ENCODE measurements at regions not wholly inside any gene's neighbourhood (a gene's known extent, or its start where the extent isn't known, plus 50 kb on each side); places are given as distances from the start of the nearest gene placed in this dataset.

GRCh38 chr1:239593527-239593926 is 207.2 kb downstream of the CHRM3 start:
- no peak for DNase-seq (ENCODE audit: low spot score)

GRCh38 chr1:239600588-239600987 is 214.2 kb downstream of the CHRM3 start:
- no peak for DNase-seq (ENCODE audit: low spot score)

GRCh38 chr1:239601108-239601507 is 214.7 kb downstream of the CHRM3 start:
- no peak for DNase-seq (ENCODE audit: low spot score)

- no peak for DNase-seq (ENCODE audit: low spot score)
Measured at GRCh38 chr1:239603530-239603929, 217.2 kb downstream of the CHRM3 start.

GRCh38 chr1:239606850-239607400 is 220.6 kb downstream of the CHRM3 start:
- DNase-seq (ENCODE audit: low spot score) = no peak

- no peak for DNase-seq (ENCODE audit: low spot score)
Measured at GRCh38 chr1:239608469-239608868, 222.1 kb downstream of the CHRM3 start.

- DNase-seq (ENCODE audit: low spot score) = no peak
Measured at GRCh38 chr1:239612379-239612778, 226.0 kb downstream of the CHRM3 start.

- DNase-seq (ENCODE audit: low spot score) = no peak
Measured at GRCh38 chr1:239616673-239617072, 230.3 kb downstream of the CHRM3 start.

GRCh38 chr1:239617259-239617658 is 230.9 kb downstream of the CHRM3 start:
- no peak for DNase-seq (ENCODE audit: low spot score)

- no peak for DNase-seq (ENCODE audit: low spot score)
Measured at GRCh38 chr1:239617731-239618130, 231.4 kb downstream of the CHRM3 start.

GRCh38 chr1:239619190-239619589 is 232.8 kb downstream of the CHRM3 start:
- no peak for DNase-seq (ENCODE audit: low spot score)

- no peak for DNase-seq (ENCODE audit: low spot score)
Measured at GRCh38 chr1:239630767-239631166, 244.4 kb downstream of the CHRM3 start.

GRCh38 chr1:239633432-239633831 is 247.1 kb downstream of the CHRM3 start:
- DNase-seq (ENCODE audit: low spot score) = no peak

- DNase-seq (ENCODE audit: low spot score) = no peak
Measured at GRCh38 chr1:239635276-239635675, 248.9 kb downstream of the CHRM3 start.

- DNase-seq (ENCODE audit: low spot score) = no peak
Measured at GRCh38 chr1:239636347-239636746, 250.0 kb downstream of the CHRM3 start.

- DNase-seq (ENCODE audit: low spot score) = no peak
Measured at GRCh38 chr1:239644604-239645003, 258.2 kb downstream of the CHRM3 start.

GRCh38 chr1:239647045-239647444 is 260.7 kb downstream of the CHRM3 start:
- no peak for DNase-seq (ENCODE audit: low spot score)

- DNase-seq (ENCODE audit: low spot score) = no peak
Measured at GRCh38 chr1:239647964-239648632, 261.7 kb downstream of the CHRM3 start.

- DNase-seq (ENCODE audit: low spot score) = no peak
Measured at GRCh38 chr1:239655023-239655422, 268.7 kb downstream of the CHRM3 start.

GRCh38 chr1:239657291-239657690 is 270.9 kb downstream of the CHRM3 start:
- no peak for DNase-seq (ENCODE audit: low spot score)

GRCh38 chr1:239662950-239663349 is 276.6 kb downstream of the CHRM3 start:
- DNase-seq (ENCODE audit: low spot score) = no peak

- DNase-seq (ENCODE audit: low spot score) = no peak
Measured at GRCh38 chr1:239672256-239672655, 285.9 kb downstream of the CHRM3 start.

- DNase-seq (ENCODE audit: low spot score) = no peak
Measured at GRCh38 chr1:239675735-239676134, 289.4 kb downstream of the CHRM3 start.

All from H4 (cell line).